Fibroblast of lung (primary cell): ENCODE measurements at regions not wholly inside any gene's neighbourhood (a gene's known extent, or its start where the extent isn't known, plus 50 kb on each side); places are given as distances from the start of the nearest gene placed in this dataset.

Experiments
- DNase-seq, 2 donors: peaks; one replicate each; pipeline versions ENCODE4 v3.0.0 to v3.0.0-alpha.2; 2010; ENCODE audit warnings: low read depth in 2 of 2
- H2AFZ ChIP-seq: 2 replicates; pipeline ENCODE4 v1.5.1; 2012; ENCODE audit warnings: low read length, control low read depth, inconsistent platforms
- H3K27ac ChIP-seq: 2 replicates; pipeline ENCODE4 v1.5.1; 2011; ENCODE audit warnings: low read length, control low read depth; ENCODE audit not compliant: insufficient read depth
- H3K27me3 ChIP-seq: 2 replicates; pipeline ENCODE4 v1.5.1; 2011; ENCODE audit warnings: mild to moderate bottlenecking, low read length; ENCODE audit not compliant: control insufficient read depth, insufficient read depth
- H3K36me3 ChIP-seq: 2 replicates; pipeline ENCODE4 v1.5.1; 2011; ENCODE audit warnings: low read length; ENCODE audit not compliant: control insufficient read depth, insufficient read depth
- H3K4me1 ChIP-seq: 2 replicates; pipeline ENCODE4 v1.5.1; 2011; ENCODE audit warnings: low read length; ENCODE audit not compliant: control insufficient read depth, insufficient read depth; ENCODE audit errors: extremely low read depth
- H3K4me2 ChIP-seq: 2 replicates; pipeline ENCODE4 v1.5.1; 2011; ENCODE audit warnings: low read length, control low read depth; ENCODE audit not compliant: insufficient read depth; ENCODE audit errors: extremely low read depth
- H3K4me3 ChIP-seq, 4 experiments: fragments of 200-600 bp in 1 of 4; sonication (generic) in 1 of 4; replicated peaks in 1 of 4; 2 replicates each; pipeline ENCODE4 v1.5.1; 2011 to 2016; ENCODE audit warnings: low read length in 4 of 4, low read depth in 3 of 4, mild to moderate bottlenecking in 3 of 4, control low read depth in 2 of 4, inconsistent platforms in 1 of 4, mixed read lengths in 1 of 4; ENCODE audit not compliant: insufficient read depth in 1 of 4; ENCODE audit errors: control extremely low read depth in 1 of 4
- H3K79me2 ChIP-seq: 2 replicates; pipeline ENCODE4 v1.5.1; 2012; ENCODE audit warnings: mild to moderate bottlenecking, low read length, inconsistent platforms; ENCODE audit not compliant: control insufficient read depth, insufficient read depth
- H3K9ac ChIP-seq: 2 replicates; pipeline ENCODE4 v1.5.1; 2011; ENCODE audit warnings: mild to moderate bottlenecking, low read length, control low read depth; ENCODE audit not compliant: insufficient read depth
- H3K9me3 ChIP-seq: 2 replicates; pipeline ENCODE4 v1.5.1; 2012; ENCODE audit warnings: low read depth, low read length; ENCODE audit not compliant: control insufficient read depth, insufficient read depth
- H4K20me1 ChIP-seq: 2 replicates; pipeline ENCODE4 v1.5.1; 2011; ENCODE audit warnings: low read length; ENCODE audit not compliant: control insufficient read depth, insufficient read depth; ENCODE audit errors: extremely low read depth
- EZH2 ChIP-seq: IDR thresholded peaks from 2 replicates; pipeline ENCODE4 v1.5.1; 2012; ENCODE audit warnings: low read length, control low read depth, mild to moderate bottlenecking; ENCODE audit errors: missing control alignments
- TF ChIP-seq, protein P1 (sequence below), 2 donors: IDR thresholded peaks in 1 of 2; conservative IDR thresholded peaks in 1 of 2; 1 replicate in 1 of 2; 2 replicates in 1 of 2; pipeline ENCODE4 v1.5.1; 2011 to 2012; ENCODE audit warnings: low read length in 2 of 2, control low read depth in 1 of 2, inconsistent platforms in 1 of 2, low read depth in 1 of 2, mild to moderate bottlenecking in 1 of 2

DNA sequence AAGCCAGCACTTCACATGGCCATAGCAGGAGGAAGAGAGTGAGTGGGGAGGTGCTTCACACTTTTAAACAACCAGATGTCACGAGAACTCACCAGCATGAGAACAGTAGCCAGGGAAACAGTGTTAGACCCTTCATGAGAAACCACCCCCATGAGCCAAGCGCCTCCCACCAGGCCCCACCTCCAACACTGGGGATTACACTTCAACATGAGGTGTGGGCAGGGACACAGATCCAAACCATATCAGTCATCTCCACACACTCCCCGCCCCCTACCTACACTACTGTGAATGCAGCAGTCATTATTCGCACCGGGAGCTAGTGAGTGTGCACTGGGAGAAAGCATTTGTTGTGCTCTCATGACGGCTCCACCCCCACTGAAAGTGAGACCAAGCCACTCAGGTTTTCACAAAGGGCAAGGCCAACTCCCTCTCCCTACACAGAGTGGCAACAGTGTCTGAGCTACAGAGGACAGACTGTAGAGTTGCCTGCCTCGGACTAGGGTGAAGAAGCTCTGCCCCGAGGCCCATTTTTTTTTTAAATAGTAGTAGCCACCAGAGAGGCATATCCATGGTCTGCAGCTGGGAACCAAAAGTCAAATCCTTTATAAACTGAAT, 125.6 kb downstream of the BARHL2 start:
- no peak overlapping the region for H3K9ac ChIP-seq
- no peaks in the 10 kb centered on the region for H3K9me3 ChIP-seq
- no peaks in the 10 kb centered on the region for H3K36me3 ChIP-seq
- no peak overlapping the region for H2AFZ ChIP-seq
- no peak overlapping the region for H3K27ac ChIP-seq
- no peak overlapping the region for H3K4me3 ChIP-seq
- no peaks in the 10 kb centered on the region for H3K27me3 ChIP-seq
- H3K4me2 ChIP-seq, result no peak overlapping the region
- no peaks in the 10 kb centered on the region for H4K20me1 ChIP-seq
- H3K79me2 ChIP-seq, result no peaks in the 10 kb centered on the region
- DNase-seq, result no peak
- TF ChIP-seq, protein P1, sequence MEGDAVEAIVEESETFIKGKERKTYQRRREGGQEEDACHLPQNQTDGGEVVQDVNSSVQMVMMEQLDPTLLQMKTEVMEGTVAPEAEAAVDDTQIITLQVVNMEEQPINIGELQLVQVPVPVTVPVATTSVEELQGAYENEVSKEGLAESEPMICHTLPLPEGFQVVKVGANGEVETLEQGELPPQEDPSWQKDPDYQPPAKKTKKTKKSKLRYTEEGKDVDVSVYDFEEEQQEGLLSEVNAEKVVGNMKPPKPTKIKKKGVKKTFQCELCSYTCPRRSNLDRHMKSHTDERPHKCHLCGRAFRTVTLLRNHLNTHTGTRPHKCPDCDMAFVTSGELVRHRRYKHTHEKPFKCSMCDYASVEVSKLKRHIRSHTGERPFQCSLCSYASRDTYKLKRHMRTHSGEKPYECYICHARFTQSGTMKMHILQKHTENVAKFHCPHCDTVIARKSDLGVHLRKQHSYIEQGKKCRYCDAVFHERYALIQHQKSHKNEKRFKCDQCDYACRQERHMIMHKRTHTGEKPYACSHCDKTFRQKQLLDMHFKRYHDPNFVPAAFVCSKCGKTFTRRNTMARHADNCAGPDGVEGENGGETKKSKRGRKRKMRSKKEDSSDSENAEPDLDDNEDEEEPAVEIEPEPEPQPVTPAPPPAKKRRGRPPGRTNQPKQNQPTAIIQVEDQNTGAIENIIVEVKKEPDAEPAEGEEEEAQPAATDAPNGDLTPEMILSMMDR (conservative IDR thresholded peaks at IDR 0.05 in 1 of 2, IDR thresholded peaks at IDR 0.05 in 1 of 2; ENCODE audit: low read depth in 1 of 2, low read length in 2 of 2), result no peak
- no peak for TF ChIP-seq EZH2
- no peaks in the 10 kb centered on the region for H3K4me1 ChIP-seq

DNA sequence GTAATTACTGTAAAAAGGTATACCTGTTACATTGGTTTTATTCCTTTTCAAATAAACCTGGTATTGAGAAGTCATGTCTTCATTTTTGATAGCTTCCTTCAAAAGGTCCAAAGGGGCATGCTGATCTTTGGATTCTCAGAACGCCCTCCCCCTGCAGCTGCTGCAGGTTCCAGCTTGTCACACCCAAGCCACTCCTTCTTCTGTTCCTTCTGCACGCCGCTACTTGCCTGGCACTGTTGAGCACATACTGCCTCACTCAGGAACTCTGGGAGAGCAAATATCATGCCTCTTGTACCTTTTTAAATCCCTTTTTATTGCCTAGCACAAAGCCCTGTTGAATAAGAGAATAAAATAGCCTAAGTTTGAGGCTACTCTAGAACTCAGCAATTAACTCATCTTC, 136.9 kb downstream of the BARHL2 start:
- H3K4me2 ChIP-seq, result no peak overlapping the region
- DNase-seq, result no peak
- no peaks in the 10 kb centered on the region for H3K4me1 ChIP-seq
- H3K27ac ChIP-seq, result no peak overlapping the region
- no peak overlapping the region for H3K9ac ChIP-seq
- H3K79me2 ChIP-seq, result no peaks in the 10 kb centered on the region
- no peak overlapping the region for H2AFZ ChIP-seq
- TF ChIP-seq, protein P1 (conservative IDR thresholded peaks at IDR 0.05 in 1 of 2, IDR thresholded peaks at IDR 0.05 in 1 of 2; ENCODE audit: low read depth in 1 of 2, low read length in 2 of 2), result no peak
- TF ChIP-seq EZH2, result no peak
- no peaks in the 10 kb centered on the region for H3K9me3 ChIP-seq
- H4K20me1 ChIP-seq, result no peaks in the 10 kb centered on the region
- no peak overlapping the region for H3K4me3 ChIP-seq
- H3K36me3 ChIP-seq, result no peaks in the 10 kb centered on the region
- no peaks in the 10 kb centered on the region for H3K27me3 ChIP-seq

DNA sequence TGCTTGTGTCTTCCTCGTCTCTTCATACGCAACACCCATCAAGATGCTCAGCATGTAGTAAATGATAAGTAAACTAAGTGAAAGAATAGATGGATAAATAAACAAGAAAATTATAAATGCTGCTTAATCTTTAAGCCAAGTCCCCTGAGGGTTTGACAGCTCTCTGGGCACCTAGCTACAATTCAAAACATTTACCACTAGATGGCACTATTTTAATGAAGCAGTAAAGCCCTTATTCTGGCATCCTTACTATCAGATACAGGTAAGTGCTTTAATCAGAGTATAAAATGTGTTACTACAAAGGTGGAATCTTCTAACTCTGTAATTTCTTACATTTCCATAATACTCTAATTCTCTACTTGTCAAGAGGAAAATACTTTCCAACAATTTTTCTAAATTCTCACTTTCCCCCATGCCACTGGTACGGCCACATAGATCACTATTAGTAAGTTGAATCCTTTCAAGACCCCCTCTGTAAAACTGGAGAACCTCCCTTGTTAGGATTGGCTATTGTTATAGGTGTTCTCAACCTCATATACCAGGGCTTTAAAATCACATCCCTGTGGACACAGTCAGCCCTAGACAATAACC, 137.8 kb downstream of the BARHL2 start:
- DNase-seq, result peak; percentile 30 to 50

More for the DNA sequence above, 137.8 kb downstream of the BARHL2 start:
- Histone ChIP-seq H3K9me3 (no peaks in the 10 kb centered on the region), H3K9ac (no peak overlapping the region), H4K20me1 (no peaks in the 10 kb centered on the region), H3K4me2 (no peak overlapping the region), H3K36me3 (no peaks in the 10 kb centered on the region), H3K79me2 (no peaks in the 10 kb centered on the region), H2AFZ (no peak overlapping the region), H3K4me3 (no peak overlapping the region), H3K27me3 (no peaks in the 10 kb centered on the region), H3K4me1 (no peaks in the 10 kb centered on the region), H3K27ac (no peak overlapping the region)
- TF ChIP-seq, protein P1 (conservative IDR thresholded peaks at IDR 0.05 in 1 of 2, IDR thresholded peaks at IDR 0.05 in 1 of 2; ENCODE audit: low read depth in 1 of 2, low read length in 2 of 2), result peak; percentile 19 to 45
- no peak for TF ChIP-seq EZH2
